ENCODE measurements at regions not wholly inside any gene's neighbourhood (a gene's known extent, or its start where the extent isn't known, plus 50 kb on each side); places are given as distances from the start of the nearest gene placed in this dataset.

- Histone ChIP-seq H3K79me2 (ENCODE audit: insufficient read depth, low read length) (no peaks in the 10 kb centered on the region), H3K4me3 (ENCODE audit: low read depth in 1 of 2, low read length in 2 of 2) (no peak overlapping the region), H3K9me3 (ENCODE audit: insufficient read depth, low read length, severe bottlenecking) (no peaks in the 10 kb centered on the region), H3K36me3 (ENCODE audit: insufficient read depth, low read length) (no peaks in the 10 kb centered on the region), H3K4me1 (ENCODE audit: insufficient read depth, low read length) (no peaks in the 10 kb centered on the region), H4K20me1 (ENCODE audit: insufficient read depth, low read length) (no peaks in the 10 kb centered on the region), H3K27ac (ENCODE audit: low read length) (no peak overlapping the region), H3K4me2 (ENCODE audit: insufficient read depth, low read length) (no peak overlapping the region), H3K9ac (ENCODE audit: low read depth, low read length) (no peak overlapping the region), H2AFZ (ENCODE audit: low read depth, low read length) (no peak overlapping the region), H3K27me3 (ENCODE audit: insufficient read depth, low read length, poor library complexity) (no peaks in the 10 kb centered on the region)
- no peak for ATAC-seq (ENCODE audit: insufficient read depth, low read depth)
- TF ChIP-seq EZH2 (IDR thresholded peaks at IDR 0.05; ENCODE audit: borderline replicate concordance, low read depth, low read length, severe bottlenecking), result no peak
- TF ChIP-seq CTCF (IDR thresholded peaks at IDR 0.05; ENCODE audit: borderline replicate concordance, extremely low read depth, low read length, poor library complexity, severe bottlenecking), result no peak
- no peak for DNase-seq
These were observed 93.6 kb upstream of the ALDH1B1 start for GRCh38 chr9:38298904-38299303.

GRCh38 chr9:38298503-38298902 is 94.0 kb upstream of the ALDH1B1 start:
- H3K27me3 ChIP-seq (ENCODE audit: insufficient read depth, low read length, poor library complexity), result no peaks in the 10 kb centered on the region
- H3K4me2 ChIP-seq (ENCODE audit: insufficient read depth, low read length), result no peak overlapping the region
- no peak for ATAC-seq (ENCODE audit: insufficient read depth, low read depth)
- H4K20me1 ChIP-seq (ENCODE audit: insufficient read depth, low read length), result no peaks in the 10 kb centered on the region
- no peaks in the 10 kb centered on the region for H3K4me1 ChIP-seq (ENCODE audit: insufficient read depth, low read length)
- no peak overlapping the region for H2AFZ ChIP-seq (ENCODE audit: low read depth, low read length)
- DNase-seq, result no peak
- H3K4me3 ChIP-seq (ENCODE audit: low read depth in 1 of 2, low read length in 2 of 2), result no peak overlapping the region
- no peaks in the 10 kb centered on the region for H3K9me3 ChIP-seq (ENCODE audit: insufficient read depth, low read length, severe bottlenecking)
- no peaks in the 10 kb centered on the region for H3K79me2 ChIP-seq (ENCODE audit: insufficient read depth, low read length)
- no peak overlapping the region for H3K9ac ChIP-seq (ENCODE audit: low read depth, low read length)
- H3K36me3 ChIP-seq (ENCODE audit: insufficient read depth, low read length), result no peaks in the 10 kb centered on the region
- no peak overlapping the region for H3K27ac ChIP-seq (ENCODE audit: low read length)
- no peak for TF ChIP-seq CTCF (IDR thresholded peaks at IDR 0.05; ENCODE audit: borderline replicate concordance, extremely low read depth, low read length, poor library complexity, severe bottlenecking)
- TF ChIP-seq EZH2 (IDR thresholded peaks at IDR 0.05; ENCODE audit: borderline replicate concordance, low read depth, low read length, severe bottlenecking), result no peak

- Histone ChIP-seq H3K79me2 (ENCODE audit: insufficient read depth, low read length) (no peaks in the 10 kb centered on the region), H3K4me2 (ENCODE audit: insufficient read depth, low read length) (no peak overlapping the region), H3K4me1 (ENCODE audit: insufficient read depth, low read length) (no peaks in the 10 kb centered on the region), H3K4me3 (ENCODE audit: low read depth in 1 of 2, low read length in 2 of 2) (no peak overlapping the region), H3K9me3 (ENCODE audit: insufficient read depth, low read length, severe bottlenecking) (no peaks in the 10 kb centered on the region), H3K36me3 (ENCODE audit: insufficient read depth, low read length) (no peaks in the 10 kb centered on the region), H2AFZ (ENCODE audit: low read depth, low read length) (no peak overlapping the region), H3K27ac (ENCODE audit: low read length) (no peak overlapping the region), H3K27me3 (ENCODE audit: insufficient read depth, low read length, poor library complexity) (no peaks in the 10 kb centered on the region), H4K20me1 (ENCODE audit: insufficient read depth, low read length) (no peaks in the 10 kb centered on the region), H3K9ac (ENCODE audit: low read depth, low read length) (no peak overlapping the region)
- ATAC-seq (ENCODE audit: insufficient read depth, low read depth), result no peak
- DNase-seq, result no peak
- no peak for TF ChIP-seq EZH2 (IDR thresholded peaks at IDR 0.05; ENCODE audit: borderline replicate concordance, low read depth, low read length, severe bottlenecking)
These were observed 95.7 kb upstream of the ALDH1B1 start for GRCh38 chr9:38296807-38297206.

- Histone ChIP-seq H3K9me3 (ENCODE audit: insufficient read depth, low read length, severe bottlenecking) (no peaks in the 10 kb centered on the region), H2AFZ (ENCODE audit: low read depth, low read length) (no peak overlapping the region), H3K27me3 (ENCODE audit: insufficient read depth, low read length, poor library complexity) (no peaks in the 10 kb centered on the region), H3K4me2 (ENCODE audit: insufficient read depth, low read length) (no peak overlapping the region), H3K4me1 (ENCODE audit: insufficient read depth, low read length) (no peaks in the 10 kb centered on the region), H3K4me3 (ENCODE audit: low read depth in 1 of 2, low read length in 2 of 2) (no peak overlapping the region), H3K9ac (ENCODE audit: low read depth, low read length) (no peak overlapping the region), H4K20me1 (ENCODE audit: insufficient read depth, low read length) (no peaks in the 10 kb centered on the region), H3K27ac (ENCODE audit: low read length) (no peak overlapping the region), H3K79me2 (ENCODE audit: insufficient read depth, low read length) (no peaks in the 10 kb centered on the region), H3K36me3 (ENCODE audit: insufficient read depth, low read length) (no peaks in the 10 kb centered on the region)
- no peak for TF ChIP-seq EZH2 (IDR thresholded peaks at IDR 0.05; ENCODE audit: borderline replicate concordance, low read depth, low read length, severe bottlenecking)
- no peak for TF ChIP-seq CTCF (IDR thresholded peaks at IDR 0.05; ENCODE audit: borderline replicate concordance, extremely low read depth, low read length, poor library complexity, severe bottlenecking)
- DNase-seq, result no peak
- no peak for ATAC-seq (ENCODE audit: insufficient read depth, low read depth)
These were observed 96.7 kb upstream of the ALDH1B1 start for GRCh38 chr9:38295764-38296163.

Data from DND-41 (cell line).